Kasumi-1 (cell line): ENCODE measurements at regions not wholly inside any gene's neighbourhood (a gene's known extent, or its start where the extent isn't known, plus 50 kb on each side); places are given as distances from the start of the nearest gene placed in this dataset.
"Not testable (repeated sequence)": the region's sequence is repeated elsewhere in the genome, so short reads cannot be mapped to it uniquely, and the experiment has no call there.

ENCODE experiments used
- DNase-seq, 2 experiments: peaks; one replicate each; lab custom pipeline; 2025; lab: John Stamatoyannopoulos, UW

DNA sequence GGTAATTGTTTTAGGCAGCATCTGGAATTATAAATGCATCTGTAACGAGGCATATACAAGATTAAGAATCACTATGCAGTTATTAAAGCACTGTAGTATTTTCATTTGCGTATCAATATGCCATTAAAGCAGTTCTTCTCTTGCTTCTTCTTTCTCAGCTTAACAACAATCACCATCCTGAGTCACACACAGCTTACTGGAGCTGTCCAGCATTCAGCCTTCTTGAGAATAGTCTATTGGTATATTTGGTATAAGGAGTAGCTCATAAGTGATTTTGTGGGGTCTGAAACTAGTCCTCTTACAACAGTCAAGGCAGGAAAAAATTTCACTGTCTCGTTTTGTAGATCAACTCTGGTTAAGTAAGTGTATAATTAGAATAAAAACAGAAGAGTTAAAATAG, 523.0 kb upstream of the FOXG1 start:
- peak; percentile 34 to 49 for DNase-seq

DNA sequence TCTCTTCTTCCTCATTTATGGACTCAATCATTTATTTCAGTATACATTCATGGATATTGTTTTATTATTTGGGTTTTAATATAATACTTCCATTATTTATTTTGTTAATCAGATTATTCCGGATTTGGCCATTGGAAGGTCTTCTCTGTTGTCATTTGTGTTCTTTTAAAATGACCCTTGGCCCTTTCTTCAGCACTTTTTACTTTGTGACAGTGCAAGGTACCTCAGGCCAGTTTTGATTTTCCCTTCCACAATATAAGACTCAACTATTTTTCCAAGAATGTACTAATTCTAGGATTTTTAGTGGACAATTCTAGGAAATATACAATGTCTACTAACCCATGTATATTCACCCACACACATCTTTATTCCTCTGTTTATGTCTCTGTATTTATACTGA, 521.4 kb upstream of the FOXG1 start:
- no peak for DNase-seq

DNA sequence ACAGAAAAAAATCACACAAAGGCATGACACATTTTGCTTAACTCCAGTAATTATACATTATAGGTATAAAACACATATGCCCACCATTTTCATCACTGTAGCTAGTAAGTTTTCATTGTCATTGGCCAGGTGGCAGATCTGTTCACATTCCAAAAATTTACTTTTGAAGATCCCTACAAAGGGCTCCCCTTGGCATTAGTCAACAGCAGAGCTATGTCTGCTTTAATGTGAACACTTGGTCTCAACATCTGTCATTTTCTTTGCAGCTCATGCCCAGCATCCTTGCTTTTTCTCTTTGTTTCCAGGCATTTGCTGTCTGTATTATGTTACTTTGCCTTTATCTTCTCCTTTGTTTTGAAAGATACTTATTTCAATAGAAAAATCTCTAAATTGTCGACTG, 519.1 kb upstream of the FOXG1 start:
- no peak for DNase-seq

DNA sequence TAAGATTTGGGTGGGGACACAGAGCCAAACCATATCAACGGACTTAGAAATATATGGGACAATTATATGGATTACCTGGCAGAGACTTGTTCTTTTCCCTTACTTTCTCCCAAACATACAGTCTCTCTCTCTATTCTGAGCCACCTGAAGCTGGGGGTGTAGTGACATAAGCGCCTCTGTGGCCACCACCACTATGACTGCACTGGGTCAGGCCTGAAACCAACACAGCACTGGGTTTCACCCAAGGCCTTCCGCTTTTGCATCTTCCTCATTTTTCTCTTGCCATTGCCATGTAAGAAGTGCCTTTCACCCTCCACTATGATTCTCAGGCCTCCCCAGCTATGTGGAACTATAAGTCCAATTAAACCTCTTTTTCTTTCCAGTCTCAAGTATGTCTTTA, 514.5 kb upstream of the FOXG1 start:
- not testable (repeated sequence) for DNase-seq

DNA sequence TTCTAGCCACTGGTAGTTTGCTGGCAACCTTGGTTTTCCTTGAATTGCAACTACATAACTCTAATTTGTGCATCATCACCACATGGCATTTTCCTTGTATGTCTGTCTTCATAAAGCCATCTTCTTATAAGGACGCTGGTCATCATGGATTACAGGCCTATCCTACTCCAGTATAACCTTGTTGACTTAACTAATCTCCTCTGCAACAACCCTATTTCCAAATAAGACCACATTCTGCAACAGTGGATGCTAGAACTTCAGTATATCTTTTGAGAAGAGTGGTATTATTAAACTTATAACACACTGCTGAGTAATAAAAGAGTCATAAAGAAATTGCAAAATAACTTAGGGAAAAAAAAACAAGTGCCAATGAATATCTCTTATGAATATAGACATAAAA, 511.8 kb upstream of the FOXG1 start:
- no peak for DNase-seq

DNA sequence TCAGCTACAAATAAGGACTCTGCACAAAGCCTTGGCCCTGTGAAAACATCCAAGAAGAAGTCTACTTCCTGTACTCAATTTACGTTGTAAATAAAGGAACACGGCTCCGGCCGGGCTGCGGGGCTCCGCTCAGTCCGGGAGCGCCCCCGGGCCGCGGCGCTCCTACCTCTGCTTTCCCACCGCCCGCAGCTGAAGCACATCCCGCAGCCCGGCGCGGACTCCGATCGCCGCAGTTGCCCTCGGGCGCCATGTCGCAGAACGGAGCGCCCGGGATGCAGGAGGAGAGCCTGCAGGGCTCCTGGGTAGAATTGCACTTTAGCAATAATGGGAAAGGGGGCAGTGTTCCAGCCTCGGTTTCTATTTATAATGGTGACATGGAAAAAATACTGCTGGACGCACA, 502.3 kb upstream of the FOXG1 start:
- DNase-seq: no peak

DNA sequence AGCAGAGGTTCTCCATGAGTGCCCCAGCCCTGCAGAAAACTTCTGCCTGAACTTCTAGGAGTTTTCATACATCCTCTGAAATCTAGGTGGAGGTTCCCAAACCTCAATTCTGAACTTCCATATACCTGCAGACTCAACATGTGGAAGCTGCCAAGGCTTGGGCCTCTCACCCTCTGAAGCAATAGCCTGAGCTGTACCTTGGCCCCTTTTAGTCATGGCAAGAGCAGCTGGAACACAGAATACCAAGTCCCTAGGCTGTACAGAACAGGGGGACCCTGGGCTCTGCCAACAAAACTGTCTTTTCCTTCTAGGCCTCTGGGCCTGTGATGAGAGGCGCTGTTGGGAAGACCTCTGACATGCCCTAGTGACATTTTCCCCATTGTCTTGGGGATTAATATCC, 494.3 kb upstream of the FOXG1 start:
- no peak for DNase-seq

DNA sequence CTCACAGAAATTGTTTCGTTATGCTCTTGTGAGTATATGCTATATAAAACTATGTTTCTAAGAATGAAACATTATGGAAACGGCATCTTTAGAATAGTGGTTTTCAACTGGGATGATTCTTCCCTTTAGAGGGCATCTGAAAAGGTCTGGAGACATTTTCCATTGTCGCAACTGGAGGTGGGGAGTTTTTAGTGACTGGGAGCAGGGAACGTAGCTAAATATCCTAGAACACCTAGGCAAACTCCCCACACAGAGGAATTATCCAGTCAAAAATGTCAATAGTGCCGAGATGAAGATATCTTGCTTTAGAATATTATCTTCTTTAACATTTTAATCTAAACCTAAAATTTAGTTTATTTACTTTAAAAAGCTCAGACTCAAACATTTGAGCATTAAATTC, 486.1 kb upstream of the FOXG1 start:
- no peak for DNase-seq

DNA sequence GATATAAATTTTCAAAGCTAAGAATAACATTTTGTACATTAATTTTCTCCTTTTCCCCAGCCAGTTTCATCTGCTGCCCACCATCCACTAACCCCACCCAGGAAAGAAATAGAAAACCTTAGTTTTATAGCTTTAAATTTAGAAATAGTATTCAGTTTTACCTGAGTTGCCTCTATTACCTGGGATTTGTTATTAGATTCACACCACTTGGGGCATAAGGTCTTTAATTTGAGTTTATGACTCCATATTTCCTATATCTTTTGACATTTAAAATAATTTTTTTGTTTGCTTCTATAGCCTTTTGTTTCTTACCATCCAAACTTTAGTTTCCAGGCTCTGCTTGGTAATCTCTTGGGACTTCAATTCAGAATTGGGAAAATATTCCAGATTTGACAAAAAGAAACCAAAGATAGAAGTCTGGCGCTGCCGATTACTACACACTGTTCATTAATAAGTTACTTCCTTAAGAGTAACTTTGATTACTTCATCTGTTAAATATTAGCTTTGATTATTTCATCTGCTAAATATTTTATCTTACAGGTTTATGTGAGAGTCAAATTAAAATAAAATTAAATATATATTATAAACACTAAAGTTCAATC, 485.5 kb upstream of the FOXG1 start:
- DNase-seq: no peak

DNA sequence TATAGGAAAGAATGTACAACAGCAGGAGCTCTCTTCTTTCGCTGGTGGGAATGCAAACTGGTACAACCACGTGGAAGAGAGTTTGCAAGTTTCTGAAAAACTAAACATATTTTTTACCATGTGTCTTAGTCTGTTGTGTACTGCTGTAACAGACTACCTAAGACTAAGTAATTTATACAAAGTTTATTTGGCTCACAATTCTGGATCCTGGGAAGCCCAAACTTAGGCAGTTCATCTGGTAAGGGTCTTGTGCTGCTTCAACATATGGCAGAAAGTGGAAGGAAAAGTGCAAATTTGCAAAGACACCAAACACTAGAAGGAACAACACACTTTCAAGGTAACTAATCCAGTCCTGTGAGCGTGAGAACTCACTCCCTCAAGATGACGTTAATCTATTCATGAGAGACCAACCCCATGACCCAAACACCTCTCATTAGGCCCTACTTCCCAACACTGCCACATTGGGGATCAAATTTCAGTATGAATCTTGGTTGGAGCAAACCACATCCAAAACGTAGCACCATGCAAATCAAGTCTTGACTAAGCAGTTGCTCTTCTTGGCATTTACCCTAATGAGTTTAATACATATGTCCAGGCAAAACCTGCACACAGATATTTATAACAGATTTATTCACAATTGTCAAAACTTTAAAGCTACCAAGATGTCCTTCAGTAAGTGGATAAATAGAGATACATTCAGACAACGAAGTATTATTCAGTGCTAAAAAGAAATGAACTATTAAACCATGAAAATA, 481.9 kb upstream of the FOXG1 start:
- no peak for DNase-seq

DNA sequence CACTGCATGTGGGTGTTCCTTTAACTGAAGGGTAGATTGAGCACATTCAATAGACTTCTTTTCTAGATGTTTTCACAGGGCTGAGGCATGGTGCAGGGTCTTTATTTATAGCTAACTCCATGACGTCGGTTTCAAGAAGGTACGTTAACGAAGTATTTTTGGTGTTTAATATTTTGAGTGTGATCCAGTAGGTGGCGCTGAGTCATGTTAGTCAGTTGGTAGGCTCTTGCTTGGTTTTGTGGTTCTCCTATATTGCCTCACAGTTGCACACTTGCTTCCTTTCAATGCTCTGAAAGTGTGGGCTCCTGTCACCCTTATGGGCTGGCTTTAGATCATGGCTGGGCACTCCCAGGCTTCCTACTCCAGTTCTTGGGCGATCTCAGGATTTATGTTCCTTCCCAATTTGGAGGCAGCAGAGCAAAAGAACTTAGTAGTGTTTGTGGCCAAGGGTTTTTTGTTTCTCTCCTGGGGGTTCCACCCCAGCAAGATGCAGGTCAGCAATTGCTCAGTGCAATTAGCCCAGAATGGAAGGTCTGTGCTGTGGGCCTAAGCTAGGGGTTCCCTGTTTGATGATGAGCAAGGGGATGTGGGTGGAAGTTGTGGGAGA, 471.6 kb upstream of the FOXG1 start:
- peak; percentile 89 to 93 for DNase-seq

DNA sequence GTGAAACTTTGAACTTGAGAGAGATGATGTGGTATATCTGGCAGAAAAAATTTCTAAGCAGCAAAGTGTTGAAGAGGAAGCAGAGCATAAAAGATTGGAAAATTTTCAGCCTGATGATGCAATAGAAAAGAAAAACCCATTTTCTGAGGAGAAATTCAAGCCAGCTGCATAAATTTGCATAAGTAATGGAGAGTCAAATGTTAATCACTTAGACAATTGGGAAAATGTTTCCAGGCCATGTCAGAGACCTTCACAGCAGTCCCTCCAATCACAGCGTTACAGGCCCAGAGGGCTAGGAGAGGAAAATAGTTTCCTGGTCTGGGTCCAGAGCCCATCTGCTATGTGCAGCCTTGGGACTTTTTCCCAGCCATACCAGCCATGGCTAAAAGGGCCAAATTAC, 469.0 kb upstream of the FOXG1 start:
- DNase-seq: no peak

DNA sequence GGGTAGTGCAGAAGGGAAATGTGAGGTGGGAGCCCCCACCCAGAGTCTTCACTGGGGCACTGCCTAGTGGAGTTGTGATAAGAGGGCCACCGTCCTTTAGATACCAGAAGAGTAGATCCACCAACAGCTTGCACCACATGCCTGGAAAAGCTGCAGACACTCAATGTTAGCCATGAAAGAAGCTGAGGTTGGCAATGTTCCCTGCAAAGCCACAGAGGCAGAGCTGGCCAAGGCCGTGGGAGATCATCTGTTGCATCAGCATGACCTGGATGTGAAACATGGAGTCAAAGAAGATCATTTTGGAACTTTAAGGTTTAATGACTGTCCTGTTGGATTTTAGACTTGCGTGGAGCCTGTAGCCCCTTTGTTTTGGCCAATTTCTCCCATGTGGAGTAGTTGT, 468.4 kb upstream of the FOXG1 start:
- no peak for DNase-seq

DNA sequence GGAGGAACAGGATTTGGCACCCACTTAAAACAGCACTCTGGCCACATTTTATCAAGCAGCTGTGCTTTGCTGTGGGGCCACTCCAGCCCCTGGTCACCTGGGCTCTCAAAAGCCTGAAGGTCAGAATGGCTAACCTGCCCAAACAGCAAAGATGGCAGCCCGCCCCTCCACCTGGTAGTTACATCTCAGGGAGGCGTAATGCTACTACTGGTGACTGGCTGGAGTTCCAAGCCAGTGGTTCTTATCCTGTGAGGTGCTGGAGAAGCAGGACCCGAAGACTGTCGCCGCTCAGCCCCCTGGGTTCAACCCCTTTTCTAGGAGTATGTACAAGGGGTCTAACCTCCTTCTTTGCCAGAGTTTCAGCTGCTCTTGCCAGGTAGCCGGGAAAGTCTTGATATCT, 467.4 kb upstream of the FOXG1 start:
- DNase-seq: no peak

DNA sequence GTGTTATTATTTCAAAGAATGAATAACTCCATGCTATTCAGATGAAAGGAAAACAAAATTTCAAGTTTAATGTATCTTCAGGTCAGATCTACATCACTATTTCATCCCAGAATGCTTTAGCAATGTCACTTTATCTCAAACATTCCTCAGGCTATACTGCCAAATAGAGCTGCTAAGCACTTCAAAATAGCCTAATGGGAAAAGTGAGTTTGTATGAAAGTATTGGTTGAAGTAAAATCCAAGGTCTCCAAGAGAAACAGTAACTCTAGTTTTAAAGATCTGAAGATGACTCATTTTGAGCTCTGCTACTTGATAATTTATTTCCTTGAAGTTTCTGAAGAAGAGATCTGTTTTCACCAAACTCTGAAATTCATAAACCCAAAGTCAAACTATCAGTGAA, 466.2 kb upstream of the FOXG1 start:
- DNase-seq: no peak

DNA sequence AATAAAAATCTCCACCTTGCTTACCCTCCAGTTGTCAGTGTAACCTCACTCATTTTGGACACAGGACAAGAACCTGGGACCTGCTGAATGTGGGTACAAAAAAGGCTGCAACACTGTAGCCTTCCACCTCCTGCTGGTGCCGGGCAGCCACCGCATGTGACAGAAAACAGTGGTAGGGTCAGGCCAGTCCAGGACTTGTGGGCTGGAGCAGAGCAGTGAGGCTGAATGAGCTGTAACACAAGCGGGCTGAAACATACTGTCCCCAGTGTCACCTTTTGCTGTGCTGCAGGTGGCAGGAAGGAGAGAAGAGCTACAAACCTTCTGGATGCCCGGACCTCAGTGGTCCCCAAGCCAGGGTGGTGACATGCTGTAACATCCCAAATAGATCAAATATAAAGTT, 465.4 kb upstream of the FOXG1 start:
- DNase-seq: no peak

DNA sequence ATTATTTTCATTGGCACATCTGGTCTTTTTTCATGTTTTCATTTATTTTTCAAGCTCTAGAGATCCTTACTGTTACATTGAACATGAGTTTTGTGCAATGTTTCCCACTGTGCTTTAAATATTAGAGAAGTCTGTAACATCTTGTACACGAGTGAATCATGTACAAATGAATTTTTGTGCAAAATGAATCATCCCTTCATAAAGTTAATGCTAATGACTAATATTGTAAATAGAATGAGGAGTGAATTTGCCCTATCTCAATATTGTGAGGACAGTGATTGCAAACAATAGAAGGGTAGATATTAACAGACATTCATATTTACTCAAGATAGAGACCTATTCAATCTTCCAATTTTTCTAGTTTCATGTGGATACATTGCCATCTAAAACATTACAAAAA, 463.3 kb upstream of the FOXG1 start:
- DNase-seq: no peak

DNA sequence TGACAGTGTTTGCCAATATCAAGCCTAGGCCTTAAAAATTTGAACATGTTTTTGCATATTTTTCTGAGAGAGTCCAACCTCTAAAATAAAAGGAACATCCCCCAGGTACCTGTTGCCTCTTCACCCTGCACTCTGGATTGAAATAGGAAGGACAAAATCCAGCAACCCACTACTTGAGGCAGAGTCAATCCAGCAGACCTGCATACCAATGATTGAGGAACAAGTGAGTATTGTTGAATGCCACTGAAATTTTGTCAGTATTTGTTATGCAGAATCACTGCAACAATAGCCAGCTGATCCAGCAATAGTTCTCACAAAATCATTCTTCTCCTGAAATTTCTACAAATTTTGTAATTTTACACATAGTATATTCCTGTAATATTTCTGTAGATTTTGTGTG, 460.6 kb upstream of the FOXG1 start:
- no peak for DNase-seq

DNA sequence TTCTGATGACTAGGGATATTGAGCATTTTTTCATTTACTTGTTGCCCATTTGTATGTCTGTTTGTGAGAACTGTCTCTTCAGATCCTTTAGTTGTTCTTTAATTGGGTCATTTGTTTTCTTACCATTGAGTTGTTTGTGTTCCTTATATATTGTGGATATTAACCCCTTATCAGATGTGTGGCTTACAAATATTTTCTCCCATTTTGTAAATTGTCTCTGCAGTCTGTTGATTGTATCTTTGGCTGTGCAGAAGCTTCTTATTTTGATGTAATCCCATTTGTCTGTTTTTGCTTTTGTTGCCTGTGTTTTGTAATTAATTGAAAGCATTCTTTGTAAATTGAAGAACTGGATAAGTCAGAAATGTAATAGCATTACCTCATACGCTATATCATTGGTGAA, 459.1 kb upstream of the FOXG1 start:
- no peak for DNase-seq

DNA sequence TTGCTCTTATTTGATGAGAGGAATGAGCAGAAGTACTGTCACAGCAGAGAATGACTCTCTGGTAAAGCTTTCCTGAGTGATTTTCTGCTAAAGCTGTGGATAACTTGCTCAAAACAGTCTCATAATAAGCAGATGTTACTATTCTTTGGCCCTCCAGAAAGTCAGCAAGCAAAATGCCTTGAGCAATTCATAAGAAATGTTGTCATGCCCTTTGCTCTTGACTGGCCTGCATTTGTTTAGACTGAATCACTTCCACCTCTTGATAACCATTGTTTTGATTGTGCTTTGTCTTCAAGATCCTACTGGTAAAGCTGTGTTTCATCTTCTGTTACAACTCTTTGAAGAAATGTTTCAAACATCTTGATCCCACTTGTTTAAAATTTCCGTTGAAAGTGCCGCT, 457.9 kb upstream of the FOXG1 start:
- no peak for DNase-seq

DNA sequence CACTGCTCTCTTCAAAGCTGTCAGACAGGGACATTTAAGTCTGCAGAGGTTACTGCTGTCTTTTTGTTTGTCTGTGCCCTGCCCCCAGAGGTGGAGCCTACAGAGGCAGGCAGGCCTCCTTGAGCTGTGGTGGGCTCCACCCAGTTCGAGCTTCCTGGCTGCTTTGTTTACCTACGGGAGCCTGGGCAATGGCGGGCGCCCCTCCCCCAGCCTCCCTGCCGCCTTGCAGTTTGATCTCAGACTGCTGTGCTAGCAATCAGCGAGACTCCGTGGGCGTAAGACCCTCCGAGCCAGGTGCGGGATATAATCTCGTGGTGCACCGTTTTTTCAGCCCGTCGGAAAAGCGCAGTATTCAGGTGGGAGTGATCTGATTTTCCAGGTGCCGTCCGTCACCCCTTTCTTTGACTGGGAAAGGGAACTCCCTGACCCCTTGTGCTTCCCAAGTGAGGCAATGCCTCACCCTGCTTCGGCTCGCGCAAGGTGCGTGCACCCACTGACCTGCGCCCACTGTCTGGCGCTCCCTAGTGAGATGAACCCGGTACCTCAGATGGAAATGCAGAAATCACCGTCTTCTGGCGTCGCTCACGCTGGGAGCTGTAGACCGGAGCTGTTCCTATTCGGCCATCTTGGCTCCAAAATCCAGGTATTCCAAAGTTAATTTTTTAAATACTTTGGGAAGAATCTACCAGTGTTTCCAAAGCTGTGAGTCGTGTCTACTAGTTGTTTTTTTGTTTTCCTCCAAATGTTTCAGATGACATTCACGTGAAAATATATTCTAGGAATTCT, 448.5 kb upstream of the FOXG1 start:
- not testable (repeated sequence) for DNase-seq

DNA sequence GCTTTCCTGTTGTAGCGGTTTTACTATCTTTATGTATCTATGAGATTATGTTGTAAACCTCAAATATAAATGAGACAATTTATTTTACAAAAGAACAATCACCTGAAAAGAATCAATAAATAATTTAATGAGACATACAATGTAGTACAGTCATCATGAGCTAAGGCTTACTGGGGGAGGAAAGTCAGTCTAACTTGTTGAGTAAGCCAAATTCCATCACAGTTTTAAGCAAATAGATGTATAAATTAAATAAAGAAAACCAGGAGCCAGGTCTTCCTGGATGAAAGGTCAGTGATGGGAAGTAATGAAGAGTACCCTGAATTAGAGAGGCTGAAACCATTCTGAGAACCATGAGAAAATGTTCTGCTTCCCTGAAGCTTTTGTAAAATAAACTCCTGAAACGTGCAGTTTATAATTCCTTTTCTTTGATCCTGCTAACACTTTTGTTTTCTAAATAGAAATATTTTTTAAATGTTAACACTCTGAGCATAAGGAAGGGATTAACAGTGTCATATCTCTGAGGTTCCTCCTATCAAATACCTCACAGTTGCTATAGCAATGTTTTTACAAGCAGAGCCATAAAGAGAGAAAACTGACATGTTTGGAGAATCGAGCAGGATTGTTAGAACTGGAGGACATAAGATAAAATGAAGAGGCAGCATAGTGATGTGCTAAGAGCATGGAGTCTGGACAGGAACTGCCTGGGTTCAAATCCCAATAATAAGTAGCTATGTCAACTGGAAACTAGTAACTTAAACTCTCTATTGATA, 444.9 kb upstream of the FOXG1 start:
- no peak for DNase-seq
